ENCODE measurements at regions not wholly inside any gene's neighbourhood (a gene's known extent, or its start where the extent isn't known, plus 50 kb on each side); places are given as distances from the start of the nearest gene placed in this dataset.

DNA sequence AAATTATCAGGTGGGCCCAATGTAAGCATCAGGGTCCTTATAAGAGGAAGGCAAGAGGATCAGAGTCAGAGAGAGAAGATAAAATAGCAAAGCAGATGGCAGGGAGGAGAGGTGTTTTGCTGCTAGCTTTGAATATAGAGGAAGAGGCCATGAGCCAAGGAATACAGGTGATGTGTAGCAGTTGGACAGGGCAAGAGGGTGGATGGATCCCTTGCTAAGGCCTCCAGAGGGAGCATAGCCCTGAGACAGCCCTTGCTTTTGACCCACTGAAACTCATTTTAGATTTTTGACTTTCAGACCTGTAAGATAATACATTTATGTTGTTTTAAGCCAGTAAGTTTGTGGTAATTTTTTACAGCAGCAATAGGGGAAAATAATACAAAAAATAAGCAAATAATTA is 116.6 kb upstream of the PARD3B start:
- Histone ChIP-seq H3K4me3 (ENCODE audit: low read depth, low read length) (no peak overlapping the region), H3K27ac (ENCODE audit: extremely low read depth, low read depth, low read length) (no peak overlapping the region), H3K4me1 (ENCODE audit: control insufficient read depth, insufficient read depth, low read length) (no peaks in the 10 kb centered on the region), H3K36me3 (ENCODE audit: control insufficient read depth in 2 of 2, insufficient read depth in 1 of 2, low read length in 2 of 2) (no peaks in the 10 kb centered on the region), H3K9me3 (ENCODE audit: control insufficient read depth, insufficient read depth, low read depth, low read length) (no peaks in the 10 kb centered on the region)
- ChIA-PET CTCF (interaction anchor here (0.7 kb wide), 1 partner anchor 69 kb away, joined by 3 read pairs; no protein-coding TSS in a partner anchor), POLR2A (no interaction called here)
- TF ChIP-seq ZNF184 (tag by site-specific recombination; IDR thresholded peaks at IDR 0.05), result no peak
- TF ChIP-seq ZNF658 (tag by site-specific recombination; IDR thresholded peaks at IDR 0.05), result no peak
- TF ChIP-seq, protein P1, sequence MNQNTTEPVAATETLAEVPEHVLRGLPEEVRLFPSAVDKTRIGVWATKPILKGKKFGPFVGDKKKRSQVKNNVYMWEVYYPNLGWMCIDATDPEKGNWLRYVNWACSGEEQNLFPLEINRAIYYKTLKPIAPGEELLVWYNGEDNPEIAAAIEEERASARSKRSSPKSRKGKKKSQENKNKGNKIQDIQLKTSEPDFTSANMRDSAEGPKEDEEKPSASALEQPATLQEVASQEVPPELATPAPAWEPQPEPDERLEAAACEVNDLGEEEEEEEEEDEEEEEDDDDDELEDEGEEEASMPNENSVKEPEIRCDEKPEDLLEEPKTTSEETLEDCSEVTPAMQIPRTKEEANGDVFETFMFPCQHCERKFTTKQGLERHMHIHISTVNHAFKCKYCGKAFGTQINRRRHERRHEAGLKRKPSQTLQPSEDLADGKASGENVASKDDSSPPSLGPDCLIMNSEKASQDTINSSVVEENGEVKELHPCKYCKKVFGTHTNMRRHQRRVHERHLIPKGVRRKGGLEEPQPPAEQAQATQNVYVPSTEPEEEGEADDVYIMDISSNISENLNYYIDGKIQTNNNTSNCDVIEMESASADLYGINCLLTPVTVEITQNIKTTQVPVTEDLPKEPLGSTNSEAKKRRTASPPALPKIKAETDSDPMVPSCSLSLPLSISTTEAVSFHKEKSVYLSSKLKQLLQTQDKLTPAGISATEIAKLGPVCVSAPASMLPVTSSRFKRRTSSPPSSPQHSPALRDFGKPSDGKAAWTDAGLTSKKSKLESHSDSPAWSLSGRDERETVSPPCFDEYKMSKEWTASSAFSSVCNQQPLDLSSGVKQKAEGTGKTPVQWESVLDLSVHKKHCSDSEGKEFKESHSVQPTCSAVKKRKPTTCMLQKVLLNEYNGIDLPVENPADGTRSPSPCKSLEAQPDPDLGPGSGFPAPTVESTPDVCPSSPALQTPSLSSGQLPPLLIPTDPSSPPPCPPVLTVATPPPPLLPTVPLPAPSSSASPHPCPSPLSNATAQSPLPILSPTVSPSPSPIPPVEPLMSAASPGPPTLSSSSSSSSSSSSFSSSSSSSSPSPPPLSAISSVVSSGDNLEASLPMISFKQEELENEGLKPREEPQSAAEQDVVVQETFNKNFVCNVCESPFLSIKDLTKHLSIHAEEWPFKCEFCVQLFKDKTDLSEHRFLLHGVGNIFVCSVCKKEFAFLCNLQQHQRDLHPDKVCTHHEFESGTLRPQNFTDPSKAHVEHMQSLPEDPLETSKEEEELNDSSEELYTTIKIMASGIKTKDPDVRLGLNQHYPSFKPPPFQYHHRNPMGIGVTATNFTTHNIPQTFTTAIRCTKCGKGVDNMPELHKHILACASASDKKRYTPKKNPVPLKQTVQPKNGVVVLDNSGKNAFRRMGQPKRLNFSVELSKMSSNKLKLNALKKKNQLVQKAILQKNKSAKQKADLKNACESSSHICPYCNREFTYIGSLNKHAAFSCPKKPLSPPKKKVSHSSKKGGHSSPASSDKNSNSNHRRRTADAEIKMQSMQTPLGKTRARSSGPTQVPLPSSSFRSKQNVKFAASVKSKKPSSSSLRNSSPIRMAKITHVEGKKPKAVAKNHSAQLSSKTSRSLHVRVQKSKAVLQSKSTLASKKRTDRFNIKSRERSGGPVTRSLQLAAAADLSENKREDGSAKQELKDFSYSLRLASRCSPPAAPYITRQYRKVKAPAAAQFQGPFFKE (tag by site-specific recombination; IDR thresholded peaks at IDR 0.05; ENCODE audit: borderline replicate concordance), result no peak
- TF ChIP-seq ZNF600 (tag by site-specific recombination; IDR thresholded peaks at IDR 0.05), result no peak
- no peak for TF ChIP-seq ZBTB48 (tag by site-specific recombination; IDR thresholded peaks at IDR 0.05)
- no peak for TF ChIP-seq ZXDB (tag by site-specific recombination; IDR thresholded peaks at IDR 0.05)
- TF ChIP-seq, protein P2, sequence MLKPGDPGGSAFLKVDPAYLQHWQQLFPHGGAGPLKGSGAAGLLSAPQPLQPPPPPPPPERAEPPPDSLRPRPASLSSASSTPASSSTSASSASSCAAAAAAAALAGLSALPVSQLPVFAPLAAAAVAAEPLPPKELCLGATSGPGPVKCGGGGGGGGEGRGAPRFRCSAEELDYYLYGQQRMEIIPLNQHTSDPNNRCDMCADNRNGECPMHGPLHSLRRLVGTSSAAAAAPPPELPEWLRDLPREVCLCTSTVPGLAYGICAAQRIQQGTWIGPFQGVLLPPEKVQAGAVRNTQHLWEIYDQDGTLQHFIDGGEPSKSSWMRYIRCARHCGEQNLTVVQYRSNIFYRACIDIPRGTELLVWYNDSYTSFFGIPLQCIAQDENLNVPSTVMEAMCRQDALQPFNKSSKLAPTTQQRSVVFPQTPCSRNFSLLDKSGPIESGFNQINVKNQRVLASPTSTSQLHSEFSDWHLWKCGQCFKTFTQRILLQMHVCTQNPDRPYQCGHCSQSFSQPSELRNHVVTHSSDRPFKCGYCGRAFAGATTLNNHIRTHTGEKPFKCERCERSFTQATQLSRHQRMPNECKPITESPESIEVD (tag by site-specific recombination; IDR thresholded peaks at IDR 0.05), result no peak
- TF ChIP-seq ZNF776 (tag by site-specific recombination; IDR thresholded peaks at IDR 0.05; ENCODE audit: borderline replicate concordance), result no peak
- no peak for TF ChIP-seq ZNF132 (tag by site-specific recombination; IDR thresholded peaks at IDR 0.05; ENCODE audit: borderline replicate concordance)
- TF ChIP-seq ZEB2 (tag by site-specific recombination; IDR thresholded peaks at IDR 0.05), result no peak
- TF ChIP-seq ZBTB7A (tag by site-specific recombination; IDR thresholded peaks at IDR 0.05; ENCODE audit: low read depth), result no peak
- no peak for TF ChIP-seq ZBTB1 (tag by site-specific recombination; IDR thresholded peaks at IDR 0.05)
- no peak for TF ChIP-seq ZFP3 (tag by site-specific recombination; IDR thresholded peaks at IDR 0.05; ENCODE audit: low read depth)
- TF ChIP-seq, protein P3, sequence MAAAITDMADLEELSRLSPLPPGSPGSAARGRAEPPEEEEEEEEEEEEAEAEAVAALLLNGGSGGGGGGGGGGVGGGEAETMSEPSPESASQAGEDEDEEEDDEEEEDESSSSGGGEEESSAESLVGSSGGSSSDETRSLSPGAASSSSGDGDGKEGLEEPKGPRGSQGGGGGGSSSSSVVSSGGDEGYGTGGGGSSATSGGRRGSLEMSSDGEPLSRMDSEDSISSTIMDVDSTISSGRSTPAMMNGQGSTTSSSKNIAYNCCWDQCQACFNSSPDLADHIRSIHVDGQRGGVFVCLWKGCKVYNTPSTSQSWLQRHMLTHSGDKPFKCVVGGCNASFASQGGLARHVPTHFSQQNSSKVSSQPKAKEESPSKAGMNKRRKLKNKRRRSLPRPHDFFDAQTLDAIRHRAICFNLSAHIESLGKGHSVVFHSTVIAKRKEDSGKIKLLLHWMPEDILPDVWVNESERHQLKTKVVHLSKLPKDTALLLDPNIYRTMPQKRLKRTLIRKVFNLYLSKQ (tag by site-specific recombination; IDR thresholded peaks at IDR 0.05; ENCODE audit: borderline replicate concordance), result no peak
- TF ChIP-seq, protein P4, sequence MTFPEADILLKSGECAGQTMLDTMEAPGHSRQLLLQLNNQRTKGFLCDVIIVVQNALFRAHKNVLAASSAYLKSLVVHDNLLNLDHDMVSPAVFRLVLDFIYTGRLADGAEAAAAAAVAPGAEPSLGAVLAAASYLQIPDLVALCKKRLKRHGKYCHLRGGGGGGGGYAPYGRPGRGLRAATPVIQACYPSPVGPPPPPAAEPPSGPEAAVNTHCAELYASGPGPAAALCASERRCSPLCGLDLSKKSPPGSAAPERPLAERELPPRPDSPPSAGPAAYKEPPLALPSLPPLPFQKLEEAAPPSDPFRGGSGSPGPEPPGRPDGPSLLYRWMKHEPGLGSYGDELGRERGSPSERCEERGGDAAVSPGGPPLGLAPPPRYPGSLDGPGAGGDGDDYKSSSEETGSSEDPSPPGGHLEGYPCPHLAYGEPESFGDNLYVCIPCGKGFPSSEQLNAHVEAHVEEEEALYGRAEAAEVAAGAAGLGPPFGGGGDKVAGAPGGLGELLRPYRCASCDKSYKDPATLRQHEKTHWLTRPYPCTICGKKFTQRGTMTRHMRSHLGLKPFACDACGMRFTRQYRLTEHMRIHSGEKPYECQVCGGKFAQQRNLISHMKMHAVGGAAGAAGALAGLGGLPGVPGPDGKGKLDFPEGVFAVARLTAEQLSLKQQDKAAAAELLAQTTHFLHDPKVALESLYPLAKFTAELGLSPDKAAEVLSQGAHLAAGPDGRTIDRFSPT (tag by site-specific recombination; IDR thresholded peaks at IDR 0.05), result no peak
- TF ChIP-seq, protein P5, sequence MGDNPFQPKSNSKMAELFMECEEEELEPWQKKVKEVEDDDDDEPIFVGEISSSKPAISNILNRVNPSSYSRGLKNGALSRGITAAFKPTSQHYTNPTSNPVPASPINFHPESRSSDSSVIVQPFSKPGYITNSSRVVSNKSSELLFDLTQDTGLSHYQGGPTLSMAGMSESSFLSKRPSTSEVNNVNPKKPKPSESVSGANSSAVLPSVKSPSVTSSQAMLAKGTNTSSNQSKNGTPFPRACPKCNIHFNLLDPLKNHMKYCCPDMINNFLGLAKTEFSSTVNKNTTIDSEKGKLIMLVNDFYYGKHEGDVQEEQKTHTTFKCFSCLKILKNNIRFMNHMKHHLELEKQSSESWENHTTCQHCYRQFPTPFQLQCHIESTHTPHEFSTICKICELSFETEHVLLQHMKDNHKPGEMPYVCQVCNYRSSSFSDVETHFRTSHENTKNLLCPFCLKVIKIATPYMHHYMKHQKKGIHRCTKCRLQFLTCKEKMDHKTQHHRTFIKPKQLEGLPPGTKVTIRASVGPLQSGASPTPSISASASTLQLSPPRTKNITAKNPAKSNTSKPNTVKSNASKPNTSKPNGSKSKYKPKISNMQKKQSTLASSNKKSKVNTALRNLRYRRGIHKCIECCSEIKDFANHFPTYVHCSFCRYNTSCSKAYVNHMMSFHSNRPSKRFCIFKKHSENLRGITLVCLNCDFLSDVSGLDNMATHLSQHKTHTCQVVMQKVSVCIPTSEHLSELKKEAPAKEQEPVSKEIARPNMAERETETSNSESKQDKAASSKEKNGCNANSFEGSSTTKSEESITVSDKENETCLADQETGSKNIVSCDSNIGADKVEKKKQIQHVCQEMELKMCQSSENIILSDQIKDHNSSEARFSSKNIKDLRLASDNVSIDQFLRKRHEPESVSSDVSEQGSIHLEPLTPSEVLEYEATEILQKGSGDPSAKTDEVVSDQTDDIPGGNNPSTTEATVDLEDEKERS (tag by site-specific recombination; IDR thresholded peaks at IDR 0.05), result no peak
- no peak for TF ChIP-seq OVOL3 (tag by site-specific recombination; IDR thresholded peaks at IDR 0.05)

Measured in HEK293 (cell line).